PC-9 (cell line): ENCODE measurements at regions not wholly inside any gene's neighbourhood (a gene's known extent, or its start where the extent isn't known, plus 50 kb on each side); places are given as distances from the start of the nearest gene placed in this dataset.

ENCODE experiments used
- BruUV-seq: library from RNA; stranded (reverse); fragments of 400-500 nt; replicated peaks from 2 replicates; lab custom pipeline; 2021; lab: Mats Ljungman, UMichigan
- CTCF ChIA-PET: fragments of 300-600 bp; sonication (Branson Sonifier 250); formaldehyde crosslinking; loops from one replicate; lab custom pipeline; 2022; ENCODE audit warnings: antibody characterized with exemption; lab: Charles Lee
- POLR2A ChIA-PET: fragments of 300-600 bp; sonication (Branson Sonifier 250); formaldehyde crosslinking; loops from one replicate; lab custom pipeline; 2022; ENCODE audit warnings: antibody characterized with exemption; ENCODE audit not compliant: unreplicated experiment; lab: Charles Lee
- DNase-seq, 2 experiments: peaks; one replicate each; pipeline versions ENCODE4 v3.0.0 to v3.0.0-alpha.2; 2015 to 2022; ENCODE audit warnings: mixed read lengths in 1 of 2
- H2AFZ ChIP-seq: fragments of 200-600 bp; sonication (generic); 2 replicates; pipeline ENCODE4 v1.8.1; 2017; ENCODE audit warnings: antibody characterized with exemption
- H3F3A ChIP-seq: fragments of 200-600 bp; sonication (generic); 2 replicates; pipeline ENCODE4 v1.8.1; 2017; ENCODE audit warnings: antibody characterized with exemption, mild to moderate bottlenecking, low read depth; ENCODE audit not compliant: insufficient read depth
- H3K27ac ChIP-seq: fragments of 200-600 bp; sonication (generic); 2 replicates; pipeline ENCODE4 v1.6.1; 2016; ENCODE audit warnings: mixed run types
- H3K27me3 ChIP-seq: fragments of 200-600 bp; sonication (generic); 2 replicates; pipeline ENCODE4 v1.6.1; 2016; ENCODE audit warnings: low read depth, mixed run types; ENCODE audit not compliant: insufficient read depth
- H3K36me3 ChIP-seq: fragments of 200-600 bp; sonication (generic); 2 replicates; pipeline ENCODE4 v1.6.1; 2016; ENCODE audit warnings: low read depth, mixed run types
- H3K4me1 ChIP-seq: fragments of 200-600 bp; sonication (generic); replicated peaks from 2 replicates; pipeline ENCODE4 v1.6.1; 2016; ENCODE audit warnings: mixed run types; ENCODE audit not compliant: insufficient read depth
- H3K4me2 ChIP-seq: fragments of 200-600 bp; sonication (generic); 2 replicates; pipeline ENCODE4 v1.6.1; 2017; ENCODE audit warnings: mixed run types
- H3K4me3 ChIP-seq: fragments of 200-600 bp; sonication (generic); 2 replicates; pipeline ENCODE4 v1.6.1; 2016; ENCODE audit warnings: mixed run types
- H3K79me2 ChIP-seq: fragments of 200-600 bp; sonication (generic); 2 replicates; pipeline ENCODE4 v1.6.1; 2017; ENCODE audit warnings: low read depth, mixed run types
- H3K9me2 ChIP-seq: fragments of 200-600 bp; sonication (generic); 2 replicates; pipeline ENCODE4 v1.8.1; 2017; ENCODE audit warnings: mild to moderate bottlenecking; ENCODE audit not compliant: insufficient read depth
- H3K9me3 ChIP-seq: fragments of 200-600 bp; sonication (generic); 2 replicates; pipeline ENCODE4 v1.8.1; 2016; ENCODE audit warnings: low read depth; ENCODE audit not compliant: insufficient read depth
- H4K20me1 ChIP-seq: fragments of 200-600 bp; sonication (generic); 2 replicates; pipeline ENCODE4 v1.8.1; 2017; ENCODE audit not compliant: insufficient read depth
- EZH2 ChIP-seq: fragments of 200-600 bp; sonication (generic); IDR thresholded peaks from 2 replicates; pipeline ENCODE4 v1.8.0; 2017; ENCODE audit warnings: antibody characterized with exemption, low read depth
- intact Hi-C: fragments of 100-400 bp; cut with micrococcal nuclease; formaldehyde crosslinking; loops from one replicate; pipeline ENCODE4 v1.10.0; 2022; ENCODE audit not compliant: unreplicated experiment
- TF ChIP-seq, protein P1 (sequence below): fragments of 200-600 bp; sonication (generic); conservative IDR thresholded peaks from 2 replicates; pipeline ENCODE4 v1.6.1; 2017; ENCODE audit warnings: mixed run types, antibody characterized with exemption, mild to moderate bottlenecking, moderate library complexity

- Histone ChIP-seq H3K9me2 (no peaks in the 10 kb centered on the region), H3K4me3 (no peak overlapping the region), H3K79me2 (no peaks in the 10 kb centered on the region), H3K27me3 (peaks cover 47% of the 10 kb centered on the region), H3K36me3 (no peaks in the 10 kb centered on the region), H4K20me1 (no peaks in the 10 kb centered on the region), H3K4me1 (no peaks in the 10 kb centered on the region), H3K9me3 (no peaks in the 10 kb centered on the region), H2AFZ (no peak overlapping the region), H3K4me2 (no peak overlapping the region), H3K27ac (no peak overlapping the region), H3F3A (no peaks in the 10 kb centered on the region)
- no TSS peak for BruUV-seq
- intact Hi-C loops: no loop called here
- CTCF ChIA-PET: no interaction called here
- TF ChIP-seq EZH2: no peak
- TF ChIP-seq, protein P1, sequence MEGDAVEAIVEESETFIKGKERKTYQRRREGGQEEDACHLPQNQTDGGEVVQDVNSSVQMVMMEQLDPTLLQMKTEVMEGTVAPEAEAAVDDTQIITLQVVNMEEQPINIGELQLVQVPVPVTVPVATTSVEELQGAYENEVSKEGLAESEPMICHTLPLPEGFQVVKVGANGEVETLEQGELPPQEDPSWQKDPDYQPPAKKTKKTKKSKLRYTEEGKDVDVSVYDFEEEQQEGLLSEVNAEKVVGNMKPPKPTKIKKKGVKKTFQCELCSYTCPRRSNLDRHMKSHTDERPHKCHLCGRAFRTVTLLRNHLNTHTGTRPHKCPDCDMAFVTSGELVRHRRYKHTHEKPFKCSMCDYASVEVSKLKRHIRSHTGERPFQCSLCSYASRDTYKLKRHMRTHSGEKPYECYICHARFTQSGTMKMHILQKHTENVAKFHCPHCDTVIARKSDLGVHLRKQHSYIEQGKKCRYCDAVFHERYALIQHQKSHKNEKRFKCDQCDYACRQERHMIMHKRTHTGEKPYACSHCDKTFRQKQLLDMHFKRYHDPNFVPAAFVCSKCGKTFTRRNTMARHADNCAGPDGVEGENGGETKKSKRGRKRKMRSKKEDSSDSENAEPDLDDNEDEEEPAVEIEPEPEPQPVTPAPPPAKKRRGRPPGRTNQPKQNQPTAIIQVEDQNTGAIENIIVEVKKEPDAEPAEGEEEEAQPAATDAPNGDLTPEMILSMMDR: no peak
- POLR2A ChIA-PET: no interaction called here
- no peak for DNase-seq
Observed at GRCh38 chr2:204135752-204136151, 199.2 kb downstream of the ICOS start.

DNA sequence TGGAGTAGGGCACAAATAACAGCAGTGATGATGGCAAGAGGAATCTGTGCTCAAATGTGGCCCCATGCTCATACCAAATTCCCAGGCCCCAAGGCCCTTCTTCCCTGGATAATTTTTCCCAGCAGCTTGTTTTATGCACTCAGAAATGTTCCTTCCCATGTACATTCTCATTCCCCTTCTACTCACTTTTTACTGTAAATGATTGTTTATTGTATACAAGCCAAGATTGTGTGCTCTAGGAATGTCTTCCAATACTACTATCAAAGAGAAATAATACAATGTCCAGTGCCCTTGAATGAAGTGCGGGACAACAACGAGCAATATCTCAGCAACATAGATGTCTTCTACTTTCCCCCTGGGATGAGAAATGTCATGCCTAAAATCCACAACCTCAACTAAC, 201.6 kb downstream of the ICOS start:
- ChIA-PET CTCF (no interaction called here), POLR2A (no interaction called here)
- no peaks in the 10 kb centered on the region for H3K4me1 ChIP-seq
- intact Hi-C loops: no loop called here
- DNase-seq: no peak
- peaks cover 47% of the 10 kb centered on the region for H3K27me3 ChIP-seq
- H3K27ac ChIP-seq: no peak overlapping the region
- no peaks in the 10 kb centered on the region for H3K9me2 ChIP-seq
- no peak overlapping the region for H3K4me2 ChIP-seq
- no peaks in the 10 kb centered on the region for H3F3A ChIP-seq
- TF ChIP-seq, protein P1: no peak
- no peak for TF ChIP-seq EZH2
- H3K79me2 ChIP-seq: no peaks in the 10 kb centered on the region
- BruUV-seq: no TSS peak
- H3K36me3 ChIP-seq: no peaks in the 10 kb centered on the region
- H2AFZ ChIP-seq: no peak overlapping the region
- H4K20me1 ChIP-seq: no peaks in the 10 kb centered on the region
- no peak overlapping the region for H3K4me3 ChIP-seq
- H3K9me3 ChIP-seq: no peaks in the 10 kb centered on the region

- ChIA-PET POLR2A (no interaction called here), CTCF (no interaction called here)
- no peaks in the 10 kb centered on the region for H4K20me1 ChIP-seq
- no peak overlapping the region for H3K27ac ChIP-seq
- H2AFZ ChIP-seq: no peak overlapping the region
- no peaks in the 10 kb centered on the region for H3K9me2 ChIP-seq
- H3K4me1 ChIP-seq: no peaks in the 10 kb centered on the region
- no peak for DNase-seq
- BruUV-seq: no TSS peak
- no peaks in the 10 kb centered on the region for H3K36me3 ChIP-seq
- H3K4me3 ChIP-seq: no peak overlapping the region
- no peak for TF ChIP-seq EZH2
- TF ChIP-seq, protein P1: no peak
- intact Hi-C loops: loop anchor here (10.0 kb wide), 1 partner anchor 175 kb away; no protein-coding TSS in a partner anchor
- H3K4me2 ChIP-seq: no peak overlapping the region
- no peaks in the 10 kb centered on the region for H3K9me3 ChIP-seq
- no peaks in the 10 kb centered on the region for H3K79me2 ChIP-seq
- H3F3A ChIP-seq: no peaks in the 10 kb centered on the region
- peaks cover 45% of the 10 kb centered on the region for H3K27me3 ChIP-seq
Observed at GRCh38 chr2:204140246-204140645, 203.7 kb downstream of the ICOS start.
